Transverse colon (tissue), 3 donors: ENCODE measurements at regions not wholly inside any gene's neighbourhood (a gene's known extent, or its start where the extent isn't known, plus 50 kb on each side); places are given as distances from the start of the nearest gene placed in this dataset.

Experiments used
- EP300 ChIP-seq: sonication (generic); formaldehyde crosslinking; IDR thresholded peaks from one replicate; pipeline ENCODE4 v1.6.1; 2017; ENCODE audit warnings: antibody characterized with exemption, low read depth
- TF ChIP-seq, protein P1 (sequence below), 5 experiments: fragments of 200-600 bp in 3 of 5; fragments of 450-650 bp in 2 of 5; sonication (generic) in 3 of 5; IDR thresholded peaks; 1 replicate in 2 of 5; 2 replicates in 3 of 5; pipeline ENCODE4 v1.5.1; 2016 to 2017; ENCODE audit warnings: antibody characterized with exemption in 5 of 5, inconsistent platforms in 3 of 5, mild to moderate bottlenecking in 2 of 5, moderate library complexity in 1 of 5

DNA sequence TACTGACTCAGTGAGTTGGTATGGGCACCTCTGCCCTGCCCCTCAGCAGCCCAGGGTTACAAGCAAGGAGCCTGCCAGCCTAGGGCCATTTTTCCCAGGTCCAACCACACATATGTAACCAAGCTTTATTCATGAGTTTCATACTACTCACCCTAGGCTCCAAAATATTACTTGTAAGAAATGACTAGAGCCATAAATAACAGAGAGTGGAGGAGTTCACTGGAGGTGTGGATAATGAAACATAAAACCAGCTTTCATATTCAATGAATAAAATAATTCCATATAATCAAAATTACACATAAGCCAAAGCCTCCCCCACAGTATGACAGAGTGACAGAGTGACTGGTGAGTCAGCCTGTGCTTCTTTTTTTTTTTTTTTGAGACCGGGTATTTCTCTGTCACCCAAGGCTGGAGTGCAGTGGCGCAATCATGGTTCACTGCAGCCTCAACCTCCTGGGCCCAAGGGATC, 229.8 kb upstream of the SASH1 start:
- TF ChIP-seq, protein P1, sequence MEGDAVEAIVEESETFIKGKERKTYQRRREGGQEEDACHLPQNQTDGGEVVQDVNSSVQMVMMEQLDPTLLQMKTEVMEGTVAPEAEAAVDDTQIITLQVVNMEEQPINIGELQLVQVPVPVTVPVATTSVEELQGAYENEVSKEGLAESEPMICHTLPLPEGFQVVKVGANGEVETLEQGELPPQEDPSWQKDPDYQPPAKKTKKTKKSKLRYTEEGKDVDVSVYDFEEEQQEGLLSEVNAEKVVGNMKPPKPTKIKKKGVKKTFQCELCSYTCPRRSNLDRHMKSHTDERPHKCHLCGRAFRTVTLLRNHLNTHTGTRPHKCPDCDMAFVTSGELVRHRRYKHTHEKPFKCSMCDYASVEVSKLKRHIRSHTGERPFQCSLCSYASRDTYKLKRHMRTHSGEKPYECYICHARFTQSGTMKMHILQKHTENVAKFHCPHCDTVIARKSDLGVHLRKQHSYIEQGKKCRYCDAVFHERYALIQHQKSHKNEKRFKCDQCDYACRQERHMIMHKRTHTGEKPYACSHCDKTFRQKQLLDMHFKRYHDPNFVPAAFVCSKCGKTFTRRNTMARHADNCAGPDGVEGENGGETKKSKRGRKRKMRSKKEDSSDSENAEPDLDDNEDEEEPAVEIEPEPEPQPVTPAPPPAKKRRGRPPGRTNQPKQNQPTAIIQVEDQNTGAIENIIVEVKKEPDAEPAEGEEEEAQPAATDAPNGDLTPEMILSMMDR (IDR thresholded peaks at IDR 0.05) = no peak
- TF ChIP-seq EP300 = no peak
